ENCODE measurements at regions not wholly inside any gene's neighbourhood (a gene's known extent, or its start where the extent isn't known, plus 50 kb on each side); places are given as distances from the start of the nearest gene placed in this dataset.

DNA sequence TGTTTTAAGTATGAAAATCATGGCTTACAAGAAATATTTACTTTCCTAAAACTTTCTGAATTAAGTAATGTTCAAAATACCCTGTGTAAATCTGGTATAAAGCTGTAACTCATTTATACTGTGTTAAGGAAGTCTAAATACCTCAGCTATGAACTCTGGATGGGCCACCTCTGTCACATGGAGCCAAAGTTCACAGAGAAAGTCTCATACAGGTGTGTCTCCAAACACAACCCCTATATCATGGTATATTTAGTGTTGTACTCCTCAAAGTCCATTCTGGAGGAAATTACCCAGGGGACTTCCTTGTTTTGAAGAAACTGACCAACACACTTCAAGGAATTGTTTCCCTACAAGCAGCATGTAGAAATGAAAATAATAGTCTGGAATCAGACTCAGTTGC is 909.2 kb upstream of the TENM4 start:
- TF ChIP-seq EZH2 (IDR thresholded peaks at IDR 0.05; ENCODE audit: borderline replicate concordance, low read depth, low read length, severe bottlenecking) (no peak), POLR2A (IDR thresholded peaks at IDR 0.05; ENCODE audit: low read depth, low read length) (no peak), GATA2 (IDR thresholded peaks at IDR 0.05; ENCODE audit: insufficient read depth, insufficient read length, low read depth, low read length) (no peak), POLR2AphosphoS5 (IDR thresholded peaks at IDR 0.05; ENCODE audit: insufficient read depth, low read depth, low read length) (no peak), FOS (IDR thresholded peaks at IDR 0.05; ENCODE audit: borderline replicate concordance, insufficient read depth, low read length) (no peak), JUN (IDR thresholded peaks at IDR 0.05; ENCODE audit: borderline replicate concordance, insufficient read depth, insufficient read length, low read depth) (no peak)
- TF ChIP-seq, protein P1, sequence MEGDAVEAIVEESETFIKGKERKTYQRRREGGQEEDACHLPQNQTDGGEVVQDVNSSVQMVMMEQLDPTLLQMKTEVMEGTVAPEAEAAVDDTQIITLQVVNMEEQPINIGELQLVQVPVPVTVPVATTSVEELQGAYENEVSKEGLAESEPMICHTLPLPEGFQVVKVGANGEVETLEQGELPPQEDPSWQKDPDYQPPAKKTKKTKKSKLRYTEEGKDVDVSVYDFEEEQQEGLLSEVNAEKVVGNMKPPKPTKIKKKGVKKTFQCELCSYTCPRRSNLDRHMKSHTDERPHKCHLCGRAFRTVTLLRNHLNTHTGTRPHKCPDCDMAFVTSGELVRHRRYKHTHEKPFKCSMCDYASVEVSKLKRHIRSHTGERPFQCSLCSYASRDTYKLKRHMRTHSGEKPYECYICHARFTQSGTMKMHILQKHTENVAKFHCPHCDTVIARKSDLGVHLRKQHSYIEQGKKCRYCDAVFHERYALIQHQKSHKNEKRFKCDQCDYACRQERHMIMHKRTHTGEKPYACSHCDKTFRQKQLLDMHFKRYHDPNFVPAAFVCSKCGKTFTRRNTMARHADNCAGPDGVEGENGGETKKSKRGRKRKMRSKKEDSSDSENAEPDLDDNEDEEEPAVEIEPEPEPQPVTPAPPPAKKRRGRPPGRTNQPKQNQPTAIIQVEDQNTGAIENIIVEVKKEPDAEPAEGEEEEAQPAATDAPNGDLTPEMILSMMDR (IDR thresholded peaks at IDR 0.05; ENCODE audit: extremely low read depth in 1 of 2, insufficient read depth in 1 of 2, low read depth in 1 of 2, low read length in 2 of 2), result no peak
- TF ChIP-seq, protein P2, sequence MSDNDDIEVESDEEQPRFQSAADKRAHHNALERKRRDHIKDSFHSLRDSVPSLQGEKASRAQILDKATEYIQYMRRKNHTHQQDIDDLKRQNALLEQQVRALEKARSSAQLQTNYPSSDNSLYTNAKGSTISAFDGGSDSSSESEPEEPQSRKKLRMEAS (IDR thresholded peaks at IDR 0.05; ENCODE audit: insufficient read depth, insufficient read length), result no peak
